Stomach (tissue), 8 donors: ENCODE measurements at regions not wholly inside any gene's neighbourhood (a gene's known extent, or its start where the extent isn't known, plus 50 kb on each side); places are given as distances from the start of the nearest gene placed in this dataset.
"Not testable (repeated sequence)": the region's sequence is repeated elsewhere in the genome, so short reads cannot be mapped to it uniquely, and the experiment has no call there.

Source experiments
- DNase-seq, 2 donors: peaks; one replicate each; pipeline versions ENCODE4 v3.0.0 to v3.0.0-alpha.2; 2013 to 2019
- H3K27ac ChIP-seq, 5 donors: fragments of 200-600 bp in 4 of 5; sonication (generic) in 4 of 5; one replicate each; pipeline ENCODE4 v1.5.1; 2013 to 2019; ENCODE audit warnings: mild to moderate bottlenecking in 1 of 5, moderate library complexity in 1 of 5
- H3K27me3 ChIP-seq, 3 donors: fragments of 200-600 bp; sonication (generic); one replicate each; pipeline ENCODE4 v1.5.1; 2017 to 2019; ENCODE audit warnings: mixed run types in 1 of 3
- H3K36me3 ChIP-seq, 4 donors: fragments of 200-600 bp; sonication (generic); 1 replicate in 3 of 4; 2 replicates in 1 of 4; pipeline ENCODE4 v1.5.1; 2016 to 2019
- H3K4me1 ChIP-seq, 4 donors: fragments of 200-600 bp; sonication (generic); one replicate each; pipeline ENCODE4 v1.5.1; 2016 to 2019
- H3K4me3 ChIP-seq, 4 donors: fragments of 200-600 bp; sonication (generic) in 3 of 4; one replicate each; pipeline ENCODE4 v1.5.1; 2016 to 2019; ENCODE audit warnings: mild to moderate bottlenecking in 1 of 4
- H3K9me3 ChIP-seq, 4 donors: fragments of 200-600 bp; sonication (generic); one replicate each; pipeline ENCODE4 v1.5.1; 2016 to 2019
- EP300 ChIP-seq: sonication (generic); formaldehyde crosslinking; IDR thresholded peaks from one replicate; pipeline ENCODE4 v1.6.1; 2017; ENCODE audit warnings: antibody characterized with exemption
- POLR2A ChIP-seq, 4 donors: fragments of 450-650 bp; IDR thresholded peaks; one replicate each; pipeline ENCODE4 v1.6.1; 2016; ENCODE audit warnings: antibody characterized with exemption in 4 of 4, control low read depth in 2 of 4, mild to moderate bottlenecking in 1 of 4, moderate library complexity in 1 of 4
- POLR2AphosphoS5 ChIP-seq, 3 donors: sonication (generic); formaldehyde crosslinking; IDR thresholded peaks; one replicate each; pipeline ENCODE4 v1.6.1; 2016; ENCODE audit warnings: antibody characterized with exemption in 3 of 3
- WGBS, 5 donors: extraction: QIAGEN DNeasy Blood & Tissue Kit in 3 of 5; methylation state at CpG; one replicate each; pipeline versions ENCODE4 v1.1.5 to v1.1.7; 2013 to 2018; 5-methylcytosine and 5-hydroxymethylcytosine counted together
- intact Hi-C: fragments of 100-400 bp; cut with DNase I; formaldehyde crosslinking; loops from one replicate; pipeline ENCODE4 v1.15.1; 2023; ENCODE audit warnings: low total_unique reads
- TF ChIP-seq, protein P1 (sequence below), 7 experiments: fragments of 450-650 bp in 4 of 7; fragments of 200-600 bp in 3 of 7; sonication (generic) in 3 of 7; IDR thresholded peaks; one replicate each; pipeline ENCODE4 v1.5.1; 2016 to 2019; ENCODE audit warnings: antibody characterized with exemption in 7 of 7, control low read depth in 2 of 7, mild to moderate bottlenecking in 1 of 7
- donor health status: healthy with polysubstance abuse.
- donor health status: Bipolar disorder and iron deficiency.
- donor health status: healthy.

DNA sequence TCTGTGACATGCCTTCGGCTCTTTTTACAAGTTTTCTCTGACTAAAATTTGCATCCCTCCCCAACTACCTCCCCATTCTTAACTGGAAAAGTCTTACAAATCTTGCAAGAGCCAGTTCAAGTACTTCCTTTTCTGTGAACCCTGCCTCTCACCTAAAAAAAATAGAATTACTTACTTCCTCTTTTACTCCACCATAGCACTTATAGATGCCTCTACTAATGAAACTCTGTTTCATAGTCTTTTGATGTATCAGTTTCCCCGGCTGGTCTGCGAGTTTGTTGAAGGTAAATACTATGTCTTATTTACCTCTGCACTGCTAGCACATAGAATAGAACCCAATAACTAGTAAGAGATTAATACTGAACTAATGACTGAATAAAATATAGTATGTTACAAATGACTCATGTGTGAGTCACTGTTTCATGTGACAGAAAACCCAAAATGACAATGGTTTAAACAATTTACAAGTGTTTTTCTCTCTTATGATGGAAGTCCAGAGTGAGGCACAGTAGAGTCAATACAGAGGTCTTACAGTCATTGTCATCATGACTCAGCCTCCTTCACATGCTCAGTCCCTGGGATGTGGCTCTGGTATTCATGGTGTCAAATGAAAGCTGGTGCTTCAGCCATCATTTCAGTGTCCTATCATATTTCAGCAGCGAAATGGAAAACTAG, 393.5 kb downstream of the RSL24D1 start:
- intact Hi-C loops = no loop called here
- 59 to 69% (median 64%) methylated on average over 4 of the region's 4 CpGs for WGBS, 5 donors
- H3K4me1 ChIP-seq = no peaks in the 10 kb centered on the region
- H3K27ac ChIP-seq = no peak overlapping the region
- H3K9me3 ChIP-seq = no peaks in the 10 kb centered on the region
- H3K27me3 ChIP-seq = no peaks in the 10 kb centered on the region
- H3K36me3 ChIP-seq = no peaks in the 10 kb centered on the region
- DNase-seq = no peak
- TF ChIP-seq POLR2A (IDR thresholded peaks at IDR 0.05) (no peak), EP300 (no peak), POLR2AphosphoS5 (IDR thresholded peaks at IDR 0.05) (no peak)
- TF ChIP-seq, protein P1, sequence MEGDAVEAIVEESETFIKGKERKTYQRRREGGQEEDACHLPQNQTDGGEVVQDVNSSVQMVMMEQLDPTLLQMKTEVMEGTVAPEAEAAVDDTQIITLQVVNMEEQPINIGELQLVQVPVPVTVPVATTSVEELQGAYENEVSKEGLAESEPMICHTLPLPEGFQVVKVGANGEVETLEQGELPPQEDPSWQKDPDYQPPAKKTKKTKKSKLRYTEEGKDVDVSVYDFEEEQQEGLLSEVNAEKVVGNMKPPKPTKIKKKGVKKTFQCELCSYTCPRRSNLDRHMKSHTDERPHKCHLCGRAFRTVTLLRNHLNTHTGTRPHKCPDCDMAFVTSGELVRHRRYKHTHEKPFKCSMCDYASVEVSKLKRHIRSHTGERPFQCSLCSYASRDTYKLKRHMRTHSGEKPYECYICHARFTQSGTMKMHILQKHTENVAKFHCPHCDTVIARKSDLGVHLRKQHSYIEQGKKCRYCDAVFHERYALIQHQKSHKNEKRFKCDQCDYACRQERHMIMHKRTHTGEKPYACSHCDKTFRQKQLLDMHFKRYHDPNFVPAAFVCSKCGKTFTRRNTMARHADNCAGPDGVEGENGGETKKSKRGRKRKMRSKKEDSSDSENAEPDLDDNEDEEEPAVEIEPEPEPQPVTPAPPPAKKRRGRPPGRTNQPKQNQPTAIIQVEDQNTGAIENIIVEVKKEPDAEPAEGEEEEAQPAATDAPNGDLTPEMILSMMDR (IDR thresholded peaks at IDR 0.05) = no peak
- no peak overlapping the region for H3K4me3 ChIP-seq

DNA sequence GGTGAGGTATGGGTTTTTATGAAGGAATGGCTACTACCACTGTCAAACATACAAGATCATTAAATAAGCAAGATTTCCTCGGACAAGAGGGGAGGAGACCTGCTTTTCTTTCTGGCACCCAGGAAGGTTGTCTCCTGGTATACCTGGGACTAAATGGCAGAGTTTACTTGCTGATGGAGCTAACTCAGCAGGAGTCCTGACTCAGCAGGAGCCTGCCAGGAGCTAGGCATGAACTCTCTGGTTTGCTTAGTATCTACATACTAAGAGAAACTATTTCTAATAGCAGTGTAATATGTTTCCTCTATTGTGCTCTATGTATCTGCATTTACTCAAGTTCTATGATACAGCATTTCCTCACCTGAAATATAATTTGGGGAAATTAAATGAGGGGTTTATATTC, 404.2 kb downstream of the RSL24D1 start:
- Histone ChIP-seq H3K9me3 (no peaks in the 10 kb centered on the region), H3K4me1 (no peaks in the 10 kb centered on the region), H3K27me3 (no peaks in the 10 kb centered on the region), H3K36me3 (no peaks in the 10 kb centered on the region), H3K4me3 (no peak overlapping the region), H3K27ac (no peak overlapping the region)
- TF ChIP-seq EP300 = no peak
- TF ChIP-seq POLR2A (IDR thresholded peaks at IDR 0.05) = no peak
- TF ChIP-seq, protein P1 (IDR thresholded peaks at IDR 0.05) = no peak
- no peak for TF ChIP-seq POLR2AphosphoS5 (IDR thresholded peaks at IDR 0.05)
- no peak for DNase-seq
- 50 to 71% (median 58%) methylated on average over 1 of the region's 1 CpG for WGBS, 5 donors
- intact Hi-C loops = no loop called here

DNA sequence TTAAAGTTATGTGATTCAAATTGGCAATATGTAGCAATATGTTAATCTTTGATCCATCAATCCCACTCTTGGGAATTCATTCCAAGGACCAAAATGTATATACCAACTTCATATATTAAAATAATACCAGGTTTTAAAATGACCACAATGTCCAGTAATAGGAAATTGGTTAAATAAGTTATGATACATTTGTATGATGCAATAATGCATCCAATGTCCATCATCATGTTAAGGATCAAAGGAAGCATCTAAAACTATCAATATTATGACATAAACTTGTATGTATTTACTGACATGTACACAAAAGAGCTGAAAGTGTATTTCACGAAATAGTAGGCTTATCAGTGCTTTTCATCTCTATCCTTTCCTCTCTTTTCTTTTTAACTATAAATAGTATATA, 406.0 kb downstream of the RSL24D1 start:
- no peaks in the 10 kb centered on the region for H3K4me1 ChIP-seq
- H3K4me3 ChIP-seq = no peak overlapping the region
- DNase-seq = no peak
- WGBS, 5 donors = 32 to 47% (median 44%) methylated on average over 1 of the region's 1 CpG
- TF ChIP-seq POLR2A (IDR thresholded peaks at IDR 0.05) = no peak
- TF ChIP-seq EP300 = no peak
- TF ChIP-seq, protein P1 (IDR thresholded peaks at IDR 0.05) = no peak
- TF ChIP-seq POLR2AphosphoS5 (IDR thresholded peaks at IDR 0.05) = no peak
- H3K9me3 ChIP-seq = no peaks in the 10 kb centered on the region
- no peak overlapping the region for H3K27ac ChIP-seq
- no peaks in the 10 kb centered on the region for H3K36me3 ChIP-seq
- H3K27me3 ChIP-seq = no peaks in the 10 kb centered on the region
- intact Hi-C loops = no loop called here

DNA sequence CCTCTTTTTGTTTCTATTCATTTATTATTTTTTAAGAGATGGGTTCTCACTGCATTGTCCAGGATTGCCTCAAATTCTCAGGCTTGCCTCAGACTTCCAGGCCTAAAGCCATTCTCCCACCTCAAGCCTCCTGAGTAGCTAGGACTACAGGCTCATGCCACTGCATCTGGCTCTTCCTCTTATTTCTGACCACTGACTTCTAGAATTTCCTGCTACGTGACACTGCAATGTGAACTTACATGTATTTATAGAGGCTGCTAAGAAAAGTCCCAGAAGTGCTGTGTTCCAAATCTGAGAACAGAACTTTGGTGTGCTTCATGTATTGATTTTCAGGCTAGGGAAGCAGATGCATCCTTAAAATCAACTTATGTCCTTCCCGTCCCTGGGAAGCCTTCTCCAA, 407.4 kb downstream of the RSL24D1 start:
- H3K36me3 ChIP-seq = no peaks in the 10 kb centered on the region
- TF ChIP-seq POLR2AphosphoS5 (IDR thresholded peaks at IDR 0.05) (no peak), EP300 (no peak), POLR2A (IDR thresholded peaks at IDR 0.05) (no peak)
- TF ChIP-seq, protein P1 (IDR thresholded peaks at IDR 0.05) = no peak
- no peak overlapping the region for H3K27ac ChIP-seq
- no peaks in the 10 kb centered on the region for H3K4me1 ChIP-seq
- H3K27me3 ChIP-seq = no peaks in the 10 kb centered on the region
- no peak overlapping the region for H3K4me3 ChIP-seq
- peaks cover 0 to 2% (median 0%) of the 10 kb centered on the region in 4 donors for H3K9me3 ChIP-seq
- intact Hi-C loops = no loop called here
- peak in 1 of 2 donors; percentile 3 for DNase-seq
- WGBS, 5 donors = 68 to 79% (median 71%) methylated on average over 2 of the region's 2 CpGs

DNA sequence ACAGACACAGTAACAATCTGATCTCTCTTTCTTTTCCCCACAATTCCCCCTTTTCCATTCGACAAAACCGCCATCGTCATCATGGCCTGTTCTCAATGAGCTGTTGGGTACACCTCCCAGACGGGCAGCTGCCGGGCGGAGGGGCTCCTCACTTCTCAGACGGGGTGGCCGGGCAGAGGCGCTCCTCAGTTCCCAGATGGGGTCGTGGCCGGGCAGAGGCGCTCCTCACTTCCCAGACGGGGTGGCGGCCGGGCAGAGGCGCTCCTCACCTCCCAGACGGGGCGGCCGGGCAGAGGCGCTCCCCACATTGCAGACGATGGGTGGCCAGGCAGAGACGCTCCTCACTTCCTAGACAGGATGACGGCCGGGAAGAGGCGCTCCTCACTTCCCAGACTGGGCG, 415.5 kb downstream of the RSL24D1 start:
- DNase-seq, H3K27ac ChIP-seq: not testable (repeated sequence)

More for the DNA sequence above, 415.5 kb downstream of the RSL24D1 start:
- H3K4me3 ChIP-seq, H3K27me3 ChIP-seq, intact Hi-C loops, H3K36me3 ChIP-seq, H3K4me1 ChIP-seq: not testable (repeated sequence)
- H3K9me3 ChIP-seq = peaks cover 2 to 10% (median 6%) of the 10 kb centered on the region in 4 donors
- WGBS, 5 donors = 93 to 98% (median 96%) methylated on average over 25 to 26 of the region's 26 CpGs
